Rectal smooth muscle tissue (tissue), 1 donor: ENCODE measurements at regions not wholly inside any gene's neighbourhood (a gene's known extent, or its start where the extent isn't known, plus 50 kb on each side); places are given as distances from the start of the nearest gene placed in this dataset.

Source experiments
- H3K27ac ChIP-seq: one replicate; pipeline ENCODE4 v1.7.0; 2013; ENCODE audit warnings: low read depth, low read length, inconsistent platforms
- H3K27me3 ChIP-seq: one replicate; pipeline ENCODE4 v1.7.0; 2013; ENCODE audit warnings: low read length; ENCODE audit not compliant: control insufficient read depth, insufficient read depth
- H3K36me3 ChIP-seq: one replicate; pipeline ENCODE4 v1.7.0; 2013; ENCODE audit warnings: low read length; ENCODE audit not compliant: control insufficient read depth, insufficient read depth
- H3K4me1 ChIP-seq: one replicate; pipeline ENCODE4 v1.7.0; 2013; ENCODE audit warnings: low read length; ENCODE audit not compliant: control insufficient read depth, insufficient read depth
- H3K4me3 ChIP-seq: one replicate; pipeline ENCODE4 v1.7.0; 2013; ENCODE audit warnings: low read length
- H3K9ac ChIP-seq: one replicate; pipeline ENCODE4 v1.7.0; 2013; ENCODE audit warnings: low read length

- Histone ChIP-seq H3K9ac (no peak overlapping the region), H3K4me1 (no peaks in the 10 kb centered on the region), H3K36me3 (no peaks in the 10 kb centered on the region), H3K4me3 (no peak overlapping the region), H3K27me3 (no peaks in the 10 kb centered on the region), H3K27ac (no peak overlapping the region)
Observed at GRCh38 chr10:54906940-54907339, 105.9 kb upstream of the PCDH15 start.

DNA sequence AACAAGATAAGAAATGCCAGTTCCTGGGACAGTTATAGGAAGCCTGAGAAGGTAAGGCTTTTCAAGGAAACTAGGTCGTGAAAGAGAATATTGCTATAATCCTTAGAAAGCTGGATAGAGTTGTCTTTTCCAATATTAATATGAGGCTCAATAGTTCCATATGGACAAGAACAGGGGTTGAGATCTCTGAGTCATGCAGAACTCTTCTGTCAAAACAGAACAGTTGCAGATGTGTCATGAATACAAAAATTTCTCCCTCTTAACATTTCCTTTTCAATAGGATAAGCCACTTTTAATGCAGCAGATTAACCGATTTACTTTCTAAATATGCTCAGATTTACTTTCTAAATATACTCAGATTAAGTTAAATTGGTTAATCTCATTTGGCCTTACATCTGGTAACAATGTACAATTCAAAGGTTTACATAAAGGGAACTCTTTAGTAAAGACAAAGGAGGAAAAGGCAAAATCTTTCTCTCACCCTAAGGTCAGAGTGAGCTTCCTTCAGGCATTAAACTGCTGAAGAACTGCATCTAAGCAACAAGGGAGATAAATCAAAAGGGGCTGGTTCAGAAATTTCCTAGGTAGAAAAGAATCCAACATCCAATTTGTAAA is 104.7 kb upstream of the PCDH15 start:
- Histone ChIP-seq H3K27ac (no peak overlapping the region), H3K36me3 (no peaks in the 10 kb centered on the region), H3K4me1 (no peaks in the 10 kb centered on the region), H3K4me3 (no peak overlapping the region), H3K9ac (no peak overlapping the region), H3K27me3 (no peaks in the 10 kb centered on the region)

DNA sequence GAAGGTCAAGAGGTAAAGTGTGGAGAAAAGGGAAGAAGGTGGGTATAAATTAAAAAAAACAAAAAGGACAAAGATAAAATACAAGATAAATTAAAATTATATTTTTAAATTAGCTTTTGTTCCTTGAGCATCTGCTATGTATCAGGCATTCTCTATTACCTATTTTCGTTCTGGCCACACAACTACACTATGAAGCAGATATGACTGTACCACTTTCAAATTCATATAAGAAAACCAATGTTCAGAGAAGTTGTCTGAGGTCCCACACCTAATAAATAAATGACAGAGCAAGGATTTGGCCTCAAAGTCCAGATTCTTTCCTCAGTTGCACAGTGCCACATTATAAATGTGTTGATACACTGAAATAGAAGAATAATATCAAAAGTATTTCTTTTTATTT is 103.8 kb upstream of the PCDH15 start:
- H3K36me3 ChIP-seq = no peaks in the 10 kb centered on the region
- H3K27ac ChIP-seq = no peak overlapping the region
- H3K27me3 ChIP-seq = no peaks in the 10 kb centered on the region
- no peak overlapping the region for H3K9ac ChIP-seq
- no peaks in the 10 kb centered on the region for H3K4me1 ChIP-seq
- no peak overlapping the region for H3K4me3 ChIP-seq

DNA sequence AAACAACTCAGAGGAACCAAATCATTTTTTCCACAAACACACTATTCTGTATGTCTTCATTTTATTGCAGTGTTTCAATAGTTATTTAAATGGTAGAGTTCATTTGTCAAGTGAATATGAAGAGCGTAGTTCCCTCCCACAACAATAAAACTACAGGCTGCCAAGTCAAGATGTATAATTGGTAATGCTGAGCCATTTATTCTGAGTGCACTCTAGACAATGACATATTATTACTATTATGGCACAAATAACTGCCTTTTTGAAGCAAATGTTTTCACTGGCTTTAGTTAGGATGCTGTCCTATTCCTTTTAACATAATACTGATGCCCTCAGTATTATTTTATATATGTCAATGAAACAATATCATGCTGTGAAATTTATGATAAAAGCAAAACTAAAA is 102.7 kb upstream of the PCDH15 start:
- Histone ChIP-seq H3K27me3 (no peaks in the 10 kb centered on the region), H3K27ac (no peak overlapping the region), H3K9ac (no peak overlapping the region), H3K4me3 (no peak overlapping the region), H3K4me1 (no peaks in the 10 kb centered on the region), H3K36me3 (no peaks in the 10 kb centered on the region)

DNA sequence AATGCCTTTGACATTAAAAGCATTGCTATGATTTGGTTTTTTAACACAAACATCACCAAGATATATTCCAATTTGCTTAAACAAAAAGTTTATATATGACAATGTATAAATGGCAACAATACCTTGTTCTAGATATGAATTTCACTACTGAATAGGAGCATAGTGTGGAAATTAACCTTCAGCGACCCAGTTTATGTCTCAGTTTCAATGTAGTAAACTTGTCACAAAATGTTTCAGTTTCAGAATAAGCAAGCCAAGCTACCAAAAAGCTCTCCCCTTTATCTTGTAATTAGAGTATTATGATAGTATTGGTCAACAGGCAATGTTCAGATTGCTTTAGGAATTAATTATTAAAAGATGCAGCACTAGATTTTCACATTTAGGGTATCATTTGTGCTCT is 99.6 kb upstream of the PCDH15 start:
- Histone ChIP-seq H3K36me3 (no peaks in the 10 kb centered on the region), H3K4me3 (no peak overlapping the region), H3K9ac (no peak overlapping the region), H3K27me3 (no peaks in the 10 kb centered on the region), H3K4me1 (no peaks in the 10 kb centered on the region), H3K27ac (no peak overlapping the region)

DNA sequence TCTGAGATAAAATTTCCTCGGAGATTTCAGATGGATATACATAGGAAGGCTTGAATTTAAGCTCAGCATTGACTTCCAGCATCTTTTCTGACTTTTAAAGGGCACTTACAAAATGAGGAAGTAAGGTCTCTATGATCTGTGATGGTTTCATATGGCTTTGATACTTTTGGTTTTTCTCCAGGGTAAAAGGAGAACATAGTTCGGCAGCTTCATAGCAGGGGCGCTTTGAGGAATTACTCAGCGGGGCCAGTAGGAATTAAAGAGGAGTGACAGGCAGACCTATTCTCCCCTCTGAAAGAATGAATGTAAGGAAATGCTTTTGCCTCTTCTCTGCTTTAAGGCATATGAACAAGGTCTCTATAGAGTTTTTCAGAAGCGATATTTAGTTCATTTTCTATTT is 80.0 kb upstream of the PCDH15 start:
- H3K27ac ChIP-seq = no peak overlapping the region
- H3K4me3 ChIP-seq = no peak overlapping the region
- no peaks in the 10 kb centered on the region for H3K36me3 ChIP-seq
- H3K27me3 ChIP-seq = no peaks in the 10 kb centered on the region
- H3K4me1 ChIP-seq = no peaks in the 10 kb centered on the region
- no peak overlapping the region for H3K9ac ChIP-seq

- Histone ChIP-seq H3K36me3 (no peaks in the 10 kb centered on the region), H3K27ac (no peak overlapping the region), H3K9ac (no peak overlapping the region), H3K27me3 (no peaks in the 10 kb centered on the region), H3K4me3 (no peak overlapping the region), H3K4me1 (no peaks in the 10 kb centered on the region)
Observed at GRCh38 chr10:54869022-54869421, 68.0 kb upstream of the PCDH15 start.

DNA sequence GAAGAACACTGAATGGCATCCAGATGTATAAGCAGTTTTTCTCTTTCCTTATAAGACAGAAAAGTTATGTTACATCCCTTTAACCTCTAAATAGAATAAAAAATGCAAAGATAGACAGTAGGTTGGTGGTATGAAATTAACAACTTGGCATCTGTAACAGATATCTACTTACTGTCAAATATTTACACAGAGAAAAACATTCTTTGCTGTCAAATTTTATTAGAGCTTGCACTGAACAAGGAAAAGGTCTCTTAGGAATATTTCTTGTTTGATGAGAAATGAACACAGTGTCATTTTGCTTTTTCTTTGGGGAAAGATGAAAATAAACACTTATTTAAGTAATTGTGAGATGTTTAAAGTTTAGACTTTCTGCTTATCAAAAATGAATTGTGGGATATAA is 65.6 kb upstream of the PCDH15 start:
- no peak overlapping the region for H3K27ac ChIP-seq
- H3K36me3 ChIP-seq = no peaks in the 10 kb centered on the region
- no peak overlapping the region for H3K4me3 ChIP-seq
- no peak overlapping the region for H3K9ac ChIP-seq
- H3K27me3 ChIP-seq = no peaks in the 10 kb centered on the region
- H3K4me1 ChIP-seq = no peaks in the 10 kb centered on the region

- Histone ChIP-seq H3K27ac (no peak overlapping the region), H3K4me3 (no peak overlapping the region), H3K4me1 (no peaks in the 10 kb centered on the region), H3K9ac (no peak overlapping the region), H3K27me3 (no peaks in the 10 kb centered on the region), H3K36me3 (no peaks in the 10 kb centered on the region)
Observed at GRCh38 chr10:54854843-54855242, 53.8 kb upstream of the PCDH15 start.

- no peaks in the 10 kb centered on the region for H3K36me3 ChIP-seq
- no peaks in the 10 kb centered on the region for H3K27me3 ChIP-seq
- H3K4me3 ChIP-seq = no peak overlapping the region
- no peak overlapping the region for H3K9ac ChIP-seq
- H3K4me1 ChIP-seq = no peaks in the 10 kb centered on the region
- no peak overlapping the region for H3K27ac ChIP-seq
Observed at GRCh38 chr10:54854389-54854788, 53.4 kb upstream of the PCDH15 start.

DNA sequence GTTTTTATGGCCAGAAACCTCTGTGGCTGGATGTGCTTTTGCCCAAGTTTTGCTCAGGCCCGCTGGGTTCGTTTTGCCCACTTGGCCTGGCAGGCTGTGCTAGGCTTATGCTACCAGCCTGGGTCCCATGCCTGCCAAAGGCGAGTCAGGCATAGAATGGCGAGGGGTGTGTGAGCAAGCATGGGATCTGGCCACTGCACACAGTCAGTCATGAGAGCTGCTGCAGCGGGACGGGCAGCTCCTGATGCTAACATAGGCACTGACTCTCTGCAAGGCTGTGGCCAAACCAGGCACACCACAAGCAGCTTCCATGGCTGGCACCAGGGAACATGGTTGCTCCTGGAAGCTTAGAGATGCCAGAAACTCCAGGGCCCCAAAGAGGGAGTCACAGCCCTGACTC is 52.9 kb upstream of the PCDH15 start:
- Histone ChIP-seq H3K9ac (no peak overlapping the region), H3K4me1 (no peaks in the 10 kb centered on the region), H3K36me3 (no peaks in the 10 kb centered on the region), H3K27ac (no peak overlapping the region), H3K27me3 (no peaks in the 10 kb centered on the region), H3K4me3 (no peak overlapping the region)
